ENCODE measurements at regions not wholly inside any gene's neighbourhood (a gene's known extent, or its start where the extent isn't known, plus 50 kb on each side); places are given as distances from the start of the nearest gene placed in this dataset.

DNA sequence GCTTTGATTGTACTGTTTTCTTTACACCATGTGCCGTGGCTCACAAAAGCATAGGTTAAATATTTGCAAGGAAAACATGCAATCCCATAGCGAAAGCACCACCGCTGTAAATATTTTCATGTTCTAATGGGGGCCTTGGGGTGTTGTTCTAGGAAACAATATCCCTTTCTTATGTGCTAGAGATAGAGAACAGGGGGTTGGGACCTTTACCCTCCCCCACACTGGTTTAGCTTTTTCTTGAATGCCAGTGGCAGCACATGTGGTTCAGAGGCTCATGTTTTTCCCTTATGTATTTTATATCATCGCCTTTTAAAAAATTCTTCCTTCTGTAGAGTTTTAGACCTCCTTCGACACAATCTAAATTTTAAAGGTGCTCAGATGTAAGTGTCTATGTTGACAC is 422.6 kb upstream of the TENM3 start:
- TF ChIP-seq POLR2A (IDR thresholded peaks at IDR 0.05) = no peak
- TF ChIP-seq, protein P1, sequence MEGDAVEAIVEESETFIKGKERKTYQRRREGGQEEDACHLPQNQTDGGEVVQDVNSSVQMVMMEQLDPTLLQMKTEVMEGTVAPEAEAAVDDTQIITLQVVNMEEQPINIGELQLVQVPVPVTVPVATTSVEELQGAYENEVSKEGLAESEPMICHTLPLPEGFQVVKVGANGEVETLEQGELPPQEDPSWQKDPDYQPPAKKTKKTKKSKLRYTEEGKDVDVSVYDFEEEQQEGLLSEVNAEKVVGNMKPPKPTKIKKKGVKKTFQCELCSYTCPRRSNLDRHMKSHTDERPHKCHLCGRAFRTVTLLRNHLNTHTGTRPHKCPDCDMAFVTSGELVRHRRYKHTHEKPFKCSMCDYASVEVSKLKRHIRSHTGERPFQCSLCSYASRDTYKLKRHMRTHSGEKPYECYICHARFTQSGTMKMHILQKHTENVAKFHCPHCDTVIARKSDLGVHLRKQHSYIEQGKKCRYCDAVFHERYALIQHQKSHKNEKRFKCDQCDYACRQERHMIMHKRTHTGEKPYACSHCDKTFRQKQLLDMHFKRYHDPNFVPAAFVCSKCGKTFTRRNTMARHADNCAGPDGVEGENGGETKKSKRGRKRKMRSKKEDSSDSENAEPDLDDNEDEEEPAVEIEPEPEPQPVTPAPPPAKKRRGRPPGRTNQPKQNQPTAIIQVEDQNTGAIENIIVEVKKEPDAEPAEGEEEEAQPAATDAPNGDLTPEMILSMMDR (IDR thresholded peaks at IDR 0.05) = no peak
- TF ChIP-seq POLR2AphosphoS5 (IDR thresholded peaks at IDR 0.05; ENCODE audit: insufficient read depth in 1 of 2, low read depth in 1 of 2) = no peak

Data from vagina (tissue), 2 donors.